Omental fat pad (tissue), 3 donors: ENCODE measurements at regions not wholly inside any gene's neighbourhood (a gene's known extent, or its start where the extent isn't known, plus 50 kb on each side); places are given as distances from the start of the nearest gene placed in this dataset.

ENCODE experiments used
- ATAC-seq: fragments of 150-250 bp; one replicate; pipeline ENCODE4 v1.9.1; 2016; ENCODE audit warnings: mild to moderate bottlenecking, moderate library complexity; ENCODE audit not compliant: low FRiP score
- DNase-seq: peaks from one replicate; pipeline ENCODE4 v3.0.0-alpha.2; 2019; ENCODE audit warnings: low spot score
- TF ChIP-seq, protein P1 (sequence below), 3 donors: fragments of 450-650 bp; IDR thresholded peaks; one replicate each; pipeline ENCODE4 v1.5.1; 2016 to 2017; ENCODE audit warnings: antibody characterized with exemption in 3 of 3, mild to moderate bottlenecking in 3 of 3, moderate library complexity in 2 of 3

- DNase-seq (no peak), ATAC-seq (no peak)
- TF ChIP-seq, protein P1, sequence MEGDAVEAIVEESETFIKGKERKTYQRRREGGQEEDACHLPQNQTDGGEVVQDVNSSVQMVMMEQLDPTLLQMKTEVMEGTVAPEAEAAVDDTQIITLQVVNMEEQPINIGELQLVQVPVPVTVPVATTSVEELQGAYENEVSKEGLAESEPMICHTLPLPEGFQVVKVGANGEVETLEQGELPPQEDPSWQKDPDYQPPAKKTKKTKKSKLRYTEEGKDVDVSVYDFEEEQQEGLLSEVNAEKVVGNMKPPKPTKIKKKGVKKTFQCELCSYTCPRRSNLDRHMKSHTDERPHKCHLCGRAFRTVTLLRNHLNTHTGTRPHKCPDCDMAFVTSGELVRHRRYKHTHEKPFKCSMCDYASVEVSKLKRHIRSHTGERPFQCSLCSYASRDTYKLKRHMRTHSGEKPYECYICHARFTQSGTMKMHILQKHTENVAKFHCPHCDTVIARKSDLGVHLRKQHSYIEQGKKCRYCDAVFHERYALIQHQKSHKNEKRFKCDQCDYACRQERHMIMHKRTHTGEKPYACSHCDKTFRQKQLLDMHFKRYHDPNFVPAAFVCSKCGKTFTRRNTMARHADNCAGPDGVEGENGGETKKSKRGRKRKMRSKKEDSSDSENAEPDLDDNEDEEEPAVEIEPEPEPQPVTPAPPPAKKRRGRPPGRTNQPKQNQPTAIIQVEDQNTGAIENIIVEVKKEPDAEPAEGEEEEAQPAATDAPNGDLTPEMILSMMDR (IDR thresholded peaks at IDR 0.05), result no peak
Observed at GRCh38 chr7:118298771-118299170, 74.3 kb downstream of the ANKRD7 start.

GRCh38 chr7:118300177-118300576 lies 75.7 kb downstream of the ANKRD7 start:
- TF ChIP-seq, protein P1 (IDR thresholded peaks at IDR 0.05), result no peak
- DNase-seq, result no peak
- ATAC-seq, result no peak

GRCh38 chr7:118304100-118304499 lies 79.6 kb downstream of the ANKRD7 start:
- no peak for ATAC-seq
- TF ChIP-seq, protein P1 (IDR thresholded peaks at IDR 0.05), result no peak
- DNase-seq, result no peak

- ATAC-seq, result no peak
- TF ChIP-seq, protein P1 (IDR thresholded peaks at IDR 0.05), result no peak
- no peak for DNase-seq
Observed at GRCh38 chr7:118305671-118306070, 81.2 kb downstream of the ANKRD7 start.

- no peak for ATAC-seq
- TF ChIP-seq, protein P1 (IDR thresholded peaks at IDR 0.05), result no peak
- DNase-seq, result no peak
Observed at GRCh38 chr7:118306771-118307170, 82.3 kb downstream of the ANKRD7 start.

DNA sequence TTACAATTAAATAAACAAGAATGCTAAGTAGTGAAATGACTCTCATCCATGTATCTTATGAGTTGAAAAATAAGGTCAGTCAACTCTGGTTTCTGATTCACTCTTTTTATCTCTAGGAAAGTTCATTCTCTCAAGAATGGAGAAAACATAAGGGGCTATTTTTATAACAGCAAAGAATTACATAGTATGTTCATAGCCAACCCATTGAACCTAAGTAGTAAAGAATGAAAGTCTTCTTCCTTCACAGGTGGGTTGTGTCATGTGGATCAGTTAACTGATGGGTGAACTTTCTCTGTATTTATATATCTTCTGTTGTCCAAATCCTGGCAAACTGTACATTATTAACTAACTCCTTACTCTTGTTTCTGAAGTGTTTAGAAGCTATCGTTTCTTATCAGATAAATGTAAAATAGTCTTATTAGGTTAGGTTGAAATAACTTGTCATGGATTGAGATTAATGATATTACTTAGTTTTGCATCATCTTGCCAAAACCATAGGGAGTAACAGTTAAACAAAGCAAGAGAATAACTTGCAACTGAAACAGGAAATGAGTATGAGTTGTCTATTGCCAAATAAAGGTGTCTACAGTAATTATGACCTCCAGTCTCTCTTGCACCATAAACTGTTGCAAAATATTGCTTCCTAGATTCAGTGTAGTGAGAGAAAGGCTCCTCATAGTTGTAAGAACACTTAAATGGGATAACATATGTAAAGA lies 86.8 kb downstream of the ANKRD7 start:
- DNase-seq, result no peak
- TF ChIP-seq, protein P1 (IDR thresholded peaks at IDR 0.05), result no peak
- ATAC-seq, result no peak

GRCh38 chr7:118312051-118312450 lies 87.5 kb downstream of the ANKRD7 start:
- TF ChIP-seq, protein P1 (IDR thresholded peaks at IDR 0.05), result no peak
- no peak for DNase-seq
- no peak for ATAC-seq
